GM21529 (cell line): ENCODE measurements at regions not wholly inside any gene's neighbourhood (a gene's known extent, or its start where the extent isn't known, plus 50 kb on each side); places are given as distances from the start of the nearest gene placed in this dataset.
"Not testable (repeated sequence)": the region's sequence is repeated elsewhere in the genome, so short reads cannot be mapped to it uniquely, and the experiment has no call there.

Experiments used
- ATAC-seq: cut with Tn5 transposase; IDR thresholded peaks from one replicate; pipeline ENCODE4 v1.9.1; 2021; ENCODE audit not compliant: unreplicated experiment

DNA sequence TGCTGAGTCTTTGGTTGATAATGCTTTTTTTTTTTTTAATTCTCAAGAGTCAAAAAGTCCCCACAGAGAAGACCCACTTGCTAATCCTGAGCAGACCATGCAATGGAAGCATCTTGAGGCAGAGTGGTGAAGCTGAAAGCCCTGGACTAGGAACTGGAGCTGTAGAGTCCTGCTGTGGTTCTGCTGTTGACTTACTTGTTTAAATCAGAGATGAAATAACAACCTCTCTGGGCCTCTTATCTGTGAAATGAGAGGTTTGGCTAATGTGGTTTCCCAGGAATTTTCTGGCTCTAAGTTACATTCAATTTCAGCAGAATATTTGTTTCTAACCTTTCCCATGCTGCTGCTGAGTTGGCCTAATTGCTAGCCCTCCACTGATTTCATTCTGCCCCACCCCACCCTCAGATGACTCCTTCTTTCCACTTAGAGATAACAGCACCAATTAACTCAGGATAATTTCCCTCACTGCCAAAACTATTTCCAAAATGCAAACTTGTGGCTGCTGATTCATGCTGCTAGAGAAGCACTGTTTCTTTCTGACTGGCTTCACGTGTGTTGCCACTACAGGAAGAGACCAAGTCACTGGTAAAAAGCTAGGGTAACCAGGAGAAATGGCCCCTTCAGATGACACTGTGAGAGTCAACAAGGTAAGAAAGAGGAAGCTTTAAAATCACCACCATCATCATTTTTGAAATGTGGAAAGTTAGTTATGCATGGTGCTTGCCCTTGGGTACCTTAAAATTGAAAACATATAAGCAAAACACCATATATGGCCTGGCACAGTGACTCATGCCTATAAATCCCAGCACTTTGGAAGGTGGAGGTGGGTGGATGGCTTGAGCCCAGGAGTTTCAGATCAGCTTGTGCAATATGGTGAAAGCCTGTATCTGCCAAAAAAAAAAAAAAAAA, 326.4 kb downstream of the DCHS2 start:
- peak; percentile 88 for ATAC-seq

DNA sequence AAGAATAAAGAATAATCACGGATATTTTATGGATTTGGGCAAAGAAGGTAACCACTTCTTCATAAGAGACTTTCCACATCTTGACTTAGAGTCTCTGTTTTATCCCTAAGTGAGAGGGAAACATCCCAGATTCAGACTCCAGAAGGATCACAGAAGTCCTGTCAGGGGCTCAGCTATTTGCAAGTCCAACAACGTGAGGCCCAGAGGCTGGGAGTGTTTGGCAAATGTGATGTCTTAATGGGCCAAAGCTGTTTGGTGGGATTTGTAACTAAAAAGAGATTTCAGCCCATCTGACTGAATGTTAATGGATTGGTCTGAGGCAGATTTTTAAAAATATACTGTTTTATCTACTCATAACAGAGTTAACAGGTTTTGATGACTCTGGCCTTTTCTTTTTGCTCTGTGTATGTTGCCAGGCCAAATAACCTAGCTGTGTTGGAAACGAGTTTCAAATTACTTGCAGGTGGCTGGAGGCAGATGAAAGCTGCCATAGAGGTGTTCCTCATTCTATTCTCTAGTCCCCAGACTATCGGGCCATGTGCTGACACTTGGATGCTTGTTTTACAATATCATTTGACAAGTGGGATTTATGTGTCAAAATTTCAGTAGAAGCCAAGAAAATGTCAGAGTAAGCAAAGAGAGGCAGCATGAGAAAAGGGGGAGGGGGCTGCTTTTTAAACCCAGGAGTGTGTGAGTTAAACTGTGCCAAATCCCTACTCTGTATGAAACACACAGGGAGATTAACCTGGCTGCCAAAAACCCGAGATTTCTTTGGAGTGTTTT, 330.9 kb downstream of the DCHS2 start:
- ATAC-seq, result no peak

DNA sequence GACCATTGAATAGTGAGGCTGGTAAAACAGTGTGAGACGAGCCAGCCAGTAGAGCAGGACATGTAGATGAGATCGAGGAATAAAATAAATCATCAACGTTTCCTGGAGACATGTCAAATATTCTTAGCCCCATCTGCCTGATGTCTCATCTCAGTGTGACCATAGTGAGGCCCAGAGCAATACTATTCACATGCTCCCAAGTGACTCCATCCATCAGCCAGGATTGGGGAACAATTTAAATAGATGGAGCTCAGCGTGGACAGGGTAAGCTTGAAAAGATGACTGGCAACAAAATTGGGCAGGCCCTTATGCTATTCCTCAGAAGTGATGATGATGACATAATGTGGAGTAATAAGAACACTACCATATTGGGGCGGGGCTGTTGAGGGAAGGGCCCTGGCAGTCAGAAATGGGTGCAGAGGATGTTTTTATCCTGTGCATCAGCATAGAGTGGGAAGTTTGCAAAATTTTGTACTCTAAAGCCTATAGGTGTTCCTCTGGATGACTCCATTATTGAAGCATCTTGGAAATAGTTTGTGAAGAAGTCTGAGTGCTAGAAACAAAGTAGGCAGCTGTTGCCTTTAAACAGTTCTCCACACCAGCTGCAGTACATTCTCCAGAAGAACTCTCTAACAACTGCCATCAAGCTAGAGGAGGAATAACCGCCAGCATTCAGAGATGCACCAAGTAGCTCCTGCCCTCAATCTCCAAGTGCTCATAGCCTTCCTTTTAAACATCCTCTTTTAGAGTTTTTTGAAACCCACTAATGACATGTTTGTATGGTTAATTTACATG, 333.0 kb downstream of the DCHS2 start:
- ATAC-seq, result no peak

DNA sequence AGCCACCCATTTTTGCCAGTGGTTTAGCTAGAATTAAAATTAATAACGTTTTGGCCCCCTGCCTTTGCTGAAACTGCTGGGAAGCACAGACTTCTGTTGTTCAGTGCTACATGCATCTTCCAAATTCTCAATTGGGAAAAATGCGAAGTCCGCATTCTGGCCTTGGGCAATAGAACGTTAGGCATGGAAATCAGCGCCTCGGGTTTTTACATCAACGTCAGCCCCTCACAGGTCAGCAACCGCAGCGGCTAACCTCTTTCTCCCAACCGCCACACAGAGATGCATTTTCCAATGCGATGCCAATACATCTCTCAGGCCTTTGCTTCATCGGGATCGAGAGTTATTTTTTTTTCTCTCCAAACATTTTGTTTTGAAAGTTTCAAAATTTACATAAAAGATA, 339.1 kb downstream of the DCHS2 start:
- no peak for ATAC-seq

DNA sequence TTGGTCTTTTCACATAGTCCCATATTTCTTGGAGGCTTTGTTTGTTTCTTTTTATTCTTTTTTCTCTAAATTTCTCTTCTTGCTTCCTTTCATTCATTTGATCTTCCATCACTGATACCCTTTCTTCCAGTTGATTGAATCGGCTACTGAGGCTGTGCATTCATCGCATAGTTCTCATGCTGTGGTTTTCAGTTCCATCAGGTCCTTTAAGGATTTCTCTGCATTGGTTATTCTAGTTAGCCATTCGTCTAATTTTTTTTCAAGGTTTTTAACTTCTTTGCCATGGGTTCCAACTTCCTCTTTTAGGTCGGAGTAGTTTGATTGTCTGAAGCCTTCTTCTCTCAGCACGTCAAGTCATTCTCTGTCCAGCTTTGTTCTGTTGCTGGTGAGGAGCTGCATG, 342.4 kb downstream of the DCHS2 start:
- ATAC-seq, result not testable (repeated sequence)

DNA sequence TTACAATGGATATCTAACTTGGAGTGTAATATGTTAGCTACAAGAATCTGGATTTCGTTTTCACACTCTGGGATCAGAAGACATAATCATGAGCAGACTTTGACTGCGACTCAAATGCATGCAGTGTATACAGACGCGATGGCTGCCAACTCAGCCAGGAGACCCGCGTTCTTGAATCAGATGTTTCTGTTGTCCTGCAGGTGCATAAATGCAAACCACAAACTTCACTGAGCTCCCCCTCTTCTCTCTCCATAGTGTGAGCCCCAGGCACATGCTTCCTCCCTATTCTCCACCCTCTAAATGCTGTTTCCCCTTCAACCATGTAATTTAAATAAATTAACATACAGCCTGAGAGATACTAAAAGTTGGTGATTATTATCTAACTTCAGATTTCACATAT, 347.9 kb downstream of the DCHS2 start:
- no peak for ATAC-seq

DNA sequence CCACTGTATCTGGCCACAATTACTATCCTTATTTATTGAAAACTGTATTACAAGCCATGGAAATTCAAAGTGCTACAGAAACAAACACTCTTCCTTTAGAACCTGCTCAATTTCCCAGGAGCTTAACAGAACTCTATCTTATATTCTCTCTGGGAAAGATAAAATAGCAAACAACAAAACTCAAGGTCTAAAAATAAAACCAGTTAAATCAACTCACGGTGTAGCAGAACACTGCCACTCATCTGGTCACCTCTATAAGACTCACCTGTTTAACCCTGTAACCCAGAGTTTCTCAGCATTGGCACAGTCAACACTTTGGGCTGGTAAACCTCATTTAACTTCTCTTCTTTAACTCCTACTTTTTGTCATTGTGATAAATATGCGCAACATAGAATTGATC, 348.9 kb downstream of the DCHS2 start:
- no peak for ATAC-seq

DNA sequence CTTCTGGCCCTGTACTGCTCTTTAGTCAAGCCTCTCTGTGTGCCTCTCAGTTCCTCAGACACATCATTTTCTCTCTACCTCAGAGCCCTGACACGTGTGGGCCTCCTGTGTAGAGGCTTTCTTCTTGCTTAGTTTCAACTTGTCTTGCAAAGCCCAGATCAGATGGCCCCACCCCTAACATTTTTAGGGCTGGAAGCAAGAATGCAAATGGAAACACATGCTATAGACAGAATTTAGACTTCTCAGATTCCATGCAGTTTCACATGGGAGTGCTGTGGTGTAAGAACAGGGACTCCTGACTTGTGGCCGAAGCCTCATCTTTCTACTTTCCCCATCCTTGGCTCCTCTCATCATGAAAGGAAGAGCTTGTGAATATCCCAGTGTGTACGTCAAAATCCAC, 350.7 kb downstream of the DCHS2 start:
- no peak for ATAC-seq

DNA sequence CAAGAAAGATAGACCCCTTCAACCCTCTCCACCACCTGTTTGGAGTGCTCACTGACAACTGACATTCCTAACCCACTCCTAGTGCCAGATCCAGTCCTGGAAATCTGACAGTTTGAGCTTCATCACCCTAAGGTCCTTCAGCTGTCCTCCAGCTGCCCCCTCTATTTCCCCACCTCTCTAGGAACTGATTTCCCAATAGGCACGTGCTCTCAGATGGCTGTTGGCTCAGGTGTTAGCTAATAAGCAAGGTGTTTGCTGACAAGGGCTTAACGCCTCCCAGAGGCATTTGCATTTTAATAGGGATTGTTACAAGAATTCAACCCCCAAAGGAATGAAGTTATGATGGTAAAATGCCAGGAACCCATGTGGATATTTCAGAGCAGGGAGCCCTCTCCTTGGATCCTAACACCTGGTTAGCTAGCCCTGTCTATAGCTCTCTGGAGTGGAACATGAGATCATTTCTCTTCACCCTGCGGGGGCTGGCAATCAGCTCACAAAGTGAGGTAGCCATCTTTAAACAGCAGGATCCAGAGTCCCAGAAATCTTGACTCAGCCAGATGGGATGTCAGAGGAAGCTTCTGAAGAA, 348.5 kb upstream of the SFRP2 start:
- ATAC-seq, result no peak

DNA sequence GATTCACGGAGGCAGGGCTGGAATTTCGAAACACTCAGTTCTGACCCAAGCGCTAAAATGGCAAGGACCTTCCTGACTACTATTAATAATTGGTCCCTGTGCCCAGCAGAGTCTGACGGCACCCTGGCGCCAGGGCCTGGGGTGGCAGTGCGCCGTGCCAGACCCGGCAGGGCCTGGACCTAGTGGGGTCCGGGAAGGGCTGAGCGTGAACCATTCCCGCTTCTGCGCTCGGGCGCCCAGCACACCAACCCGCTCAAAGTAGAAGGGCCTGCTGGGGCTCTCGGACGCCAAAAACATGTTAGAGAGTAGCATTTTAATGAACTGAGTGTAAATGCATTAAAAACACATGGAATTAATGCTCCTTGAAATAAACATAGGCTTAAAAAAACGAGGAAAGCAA, 346.7 kb upstream of the SFRP2 start:
- ATAC-seq, result no peak

DNA sequence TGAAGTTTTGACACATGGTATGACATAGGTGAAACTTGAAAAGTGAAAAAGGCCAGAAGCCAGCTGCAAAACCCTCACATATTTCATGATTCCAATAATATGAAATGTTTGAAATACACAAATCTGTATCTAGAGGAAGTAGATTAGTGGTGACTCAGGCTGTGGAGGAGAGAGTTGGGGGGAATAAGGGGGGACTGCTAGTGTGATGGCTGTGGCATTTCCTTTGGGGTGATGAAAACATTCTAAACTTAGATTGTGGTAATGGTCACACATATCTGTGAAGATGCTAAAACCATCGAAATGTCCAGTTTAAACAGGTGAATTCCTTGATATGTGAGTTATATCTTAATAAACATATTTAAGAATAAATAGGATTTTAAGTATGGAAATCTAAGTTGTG, 343.5 kb upstream of the SFRP2 start:
- no peak for ATAC-seq

DNA sequence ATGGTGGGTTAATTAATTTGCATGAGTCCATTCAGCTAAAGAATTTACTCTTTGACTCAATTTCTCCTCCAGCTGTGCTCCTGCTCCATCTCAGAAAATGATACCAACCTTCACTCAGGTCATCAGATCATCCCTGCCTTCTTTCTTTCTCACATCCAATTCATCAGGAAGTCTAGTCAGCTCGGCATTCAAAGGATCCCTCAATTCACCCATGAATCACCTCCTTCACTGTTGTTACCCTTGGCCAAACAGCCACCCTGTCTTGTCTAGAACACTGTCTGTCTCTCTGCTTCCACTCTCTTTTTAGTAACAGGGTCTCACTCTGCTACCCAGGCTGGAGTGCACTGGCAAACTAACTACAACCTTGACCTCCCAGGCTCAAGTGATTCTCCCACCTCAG, 337.4 kb upstream of the SFRP2 start:
- ATAC-seq, result no peak

DNA sequence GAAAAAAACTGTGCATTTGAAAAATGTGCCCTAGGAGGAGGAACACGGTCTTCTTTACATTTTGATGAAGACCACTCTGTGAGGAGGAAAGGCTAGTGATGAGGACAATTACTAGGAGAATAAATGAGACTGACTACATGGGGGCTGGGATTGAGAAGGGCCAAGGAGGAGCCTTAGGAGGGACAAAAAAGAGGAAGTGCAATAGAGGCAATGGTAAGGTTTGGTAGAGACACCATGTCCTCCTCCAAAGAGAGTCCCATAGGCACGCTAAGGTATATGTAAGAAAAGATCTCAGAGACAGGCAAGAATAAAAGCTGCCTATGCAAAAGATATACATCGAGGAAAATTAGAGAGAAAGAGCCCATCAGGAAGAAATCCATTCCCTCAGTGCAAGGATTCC, 336.5 kb upstream of the SFRP2 start:
- no peak for ATAC-seq

DNA sequence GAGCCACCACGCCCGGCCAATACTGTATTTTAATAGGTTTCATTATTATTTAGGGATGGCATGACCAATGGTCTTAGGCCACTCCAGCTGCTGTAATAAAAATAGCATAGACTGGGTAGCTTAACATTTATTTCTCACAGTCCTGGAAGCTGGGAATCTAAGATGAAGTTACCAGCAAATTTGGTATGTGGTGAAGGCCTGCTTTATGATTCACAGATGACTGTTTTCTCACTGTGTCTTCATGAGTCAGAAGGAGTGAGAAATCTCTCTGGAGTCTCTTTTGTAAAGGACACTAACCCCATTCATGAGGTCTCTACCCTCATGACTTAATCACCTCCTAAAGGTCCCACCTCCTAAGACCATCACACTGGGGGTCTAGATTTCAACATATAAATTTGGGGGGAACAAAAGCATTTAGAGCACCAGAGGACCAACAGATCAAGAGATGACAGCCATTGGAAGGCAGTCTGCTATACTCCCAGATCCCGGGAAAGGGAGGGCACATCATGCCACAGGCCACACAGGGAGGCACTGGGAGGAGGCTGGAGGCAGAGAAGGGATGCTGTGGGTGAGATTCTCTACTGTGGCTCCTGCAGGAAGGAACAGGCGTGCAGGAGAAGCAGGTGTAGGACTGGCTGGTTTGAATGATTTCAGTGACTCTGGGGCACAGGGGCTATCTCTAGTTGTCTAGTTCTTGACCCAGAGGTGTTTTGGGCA, 335.8 kb upstream of the SFRP2 start:
- ATAC-seq, result no peak

DNA sequence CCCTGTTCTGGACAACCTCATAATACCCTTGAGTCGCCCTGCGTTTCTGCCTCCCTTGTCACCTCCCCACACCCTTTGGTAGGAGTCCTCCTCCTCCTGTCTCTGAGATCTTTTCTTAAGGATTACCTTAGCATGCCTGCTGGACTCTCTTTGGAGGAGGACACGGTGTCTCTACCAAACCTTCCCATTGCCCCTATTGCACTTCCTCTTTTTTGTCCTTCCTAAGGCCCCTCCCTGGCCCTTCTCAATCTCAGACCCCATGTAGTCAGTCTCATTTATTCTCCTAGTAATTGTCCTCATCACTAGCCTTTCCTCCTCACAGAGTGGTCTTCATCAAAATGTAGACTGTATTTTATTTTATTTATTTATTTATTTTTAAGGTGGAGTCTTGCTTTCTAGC, 335.0 kb upstream of the SFRP2 start:
- ATAC-seq, result no peak

DNA sequence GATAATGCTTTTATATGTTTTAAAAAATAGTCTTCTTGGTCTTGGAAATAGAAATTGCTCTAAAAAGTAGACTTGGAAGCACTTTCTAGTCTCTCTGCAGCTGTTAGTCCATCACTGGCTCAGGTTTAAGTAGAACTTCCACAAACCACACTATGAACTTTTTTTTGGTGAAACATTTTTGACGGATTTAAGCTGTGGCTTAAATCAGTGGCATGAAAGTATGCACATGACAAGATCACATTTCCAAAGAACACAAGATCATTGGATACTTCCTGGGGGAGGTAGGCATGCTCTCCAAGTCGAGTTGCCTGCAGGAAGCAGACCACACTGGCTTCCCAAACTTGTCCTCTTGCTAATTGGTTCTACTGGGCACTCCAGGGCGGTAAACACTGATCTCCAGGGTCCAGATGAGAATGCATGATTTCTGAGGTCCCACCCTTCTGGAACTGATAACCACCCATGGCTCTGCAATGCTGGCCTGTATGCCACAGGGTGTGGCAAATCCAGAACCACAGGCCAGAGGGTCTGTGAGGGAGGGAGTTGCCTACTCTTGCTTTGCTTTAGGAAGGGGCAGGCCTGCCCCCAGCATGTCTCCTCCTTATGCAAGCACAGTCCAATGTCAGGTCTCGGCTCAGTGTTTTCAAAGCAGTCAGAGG, 331.9 kb upstream of the SFRP2 start:
- ATAC-seq, result no peak

DNA sequence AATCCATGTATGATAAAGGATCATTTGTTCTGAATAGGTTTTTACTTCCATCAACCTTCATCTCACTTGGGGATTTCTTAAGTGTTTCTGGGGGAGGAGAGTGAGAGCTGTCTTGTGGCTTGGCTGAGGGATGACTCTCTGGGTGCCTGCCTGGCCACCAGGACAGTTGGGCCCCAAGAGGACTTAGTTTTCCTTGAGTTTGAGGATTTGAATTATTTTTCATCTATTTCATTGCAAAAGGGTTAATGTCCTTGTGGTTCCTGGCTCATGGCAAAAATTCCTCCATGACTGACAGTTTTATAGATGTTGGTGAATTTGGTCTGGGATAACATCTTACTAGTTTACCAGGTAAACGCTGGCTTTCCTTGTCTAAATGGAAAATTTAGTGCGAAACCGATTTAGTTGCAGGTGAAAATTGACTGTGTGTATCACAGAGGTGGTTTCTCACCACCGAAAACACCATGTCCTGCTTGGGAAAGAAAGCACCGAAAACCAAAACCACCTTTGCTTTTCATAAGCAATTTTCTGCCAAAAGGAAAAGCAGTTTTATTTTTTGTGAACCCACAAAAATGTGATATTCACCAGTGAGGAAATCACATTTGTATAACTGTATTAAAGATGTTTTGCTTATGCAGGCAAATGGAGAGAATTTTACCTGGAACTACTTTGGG, 331.3 kb upstream of the SFRP2 start:
- no peak for ATAC-seq

DNA sequence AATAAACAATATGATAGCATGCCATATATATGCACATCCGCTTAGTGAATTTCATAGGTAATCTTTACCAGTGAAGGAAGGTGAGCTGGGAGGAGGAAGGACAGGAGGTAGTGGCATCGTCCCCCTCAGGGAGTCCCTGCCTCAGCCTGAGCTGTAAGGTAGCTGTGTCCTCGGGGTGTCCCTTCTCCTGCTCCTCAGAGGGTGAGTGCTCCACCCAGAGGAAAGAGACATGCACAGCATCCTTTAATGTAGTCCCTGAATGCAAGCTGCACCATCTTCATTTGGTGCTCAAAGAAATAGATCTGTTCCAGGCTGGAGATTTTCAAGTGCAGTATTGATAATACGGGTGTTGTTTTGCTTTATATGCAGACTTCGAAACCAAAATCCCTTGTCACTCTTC, 330.4 kb upstream of the SFRP2 start:
- ATAC-seq, result no peak

DNA sequence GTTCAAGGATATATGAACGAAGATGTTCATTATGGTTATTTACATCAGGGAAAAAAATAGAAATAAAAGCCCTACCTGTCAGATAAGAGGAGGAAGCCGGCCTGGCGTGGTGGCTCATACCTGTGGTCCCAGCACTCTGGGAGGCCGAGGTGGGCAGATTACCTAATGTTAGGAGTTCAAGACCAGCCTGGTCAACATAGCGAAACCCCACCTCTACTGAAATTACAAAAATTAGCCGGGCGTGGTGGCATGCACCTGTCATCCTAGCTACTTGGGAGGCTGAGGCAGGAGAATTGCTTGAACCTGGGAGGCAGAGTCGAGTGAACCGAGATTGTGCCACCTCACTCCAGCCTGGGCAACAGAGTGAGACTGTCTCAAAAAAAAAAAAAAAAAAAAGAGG, 328.8 kb upstream of the SFRP2 start:
- not testable (repeated sequence) for ATAC-seq
